GM19240 (cell line): ENCODE measurements at regions not wholly inside any gene's neighbourhood (a gene's known extent, or its start where the extent isn't known, plus 50 kb on each side); places are given as distances from the start of the nearest gene placed in this dataset.
"Not testable (repeated sequence)": the region's sequence is repeated elsewhere in the genome, so short reads cannot be mapped to it uniquely, and the experiment has no call there.

Experiments
- DNase-seq: peaks from one replicate; pipeline ENCODE4 v3.0.0; 2011; ENCODE audit warnings: low spot score; ENCODE audit not compliant: insufficient read length

DNA sequence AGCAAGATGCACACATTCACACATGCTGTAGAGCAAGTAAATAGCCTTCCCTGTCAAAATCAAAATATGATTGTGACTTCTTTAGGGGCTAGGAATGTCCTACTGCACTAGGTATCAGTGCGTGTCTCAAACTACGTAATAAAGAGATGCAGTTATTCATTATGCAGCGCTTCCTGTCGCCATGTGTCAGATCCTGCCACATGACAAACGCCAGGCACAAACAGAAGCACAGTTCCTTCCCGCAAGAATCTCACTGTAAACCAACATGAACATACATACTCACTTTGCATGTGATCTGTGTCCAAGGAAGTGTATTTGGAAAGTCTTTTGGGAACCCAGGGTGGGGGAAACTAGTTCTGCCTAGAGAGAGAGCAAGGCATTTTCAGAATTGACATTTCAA is 599.9 kb downstream of the RNF144A start:
- no peak for DNase-seq

- DNase-seq = no peak
Observed at GRCh38 chr2:7517851-7518250, 600.6 kb downstream of the RNF144A start.

DNA sequence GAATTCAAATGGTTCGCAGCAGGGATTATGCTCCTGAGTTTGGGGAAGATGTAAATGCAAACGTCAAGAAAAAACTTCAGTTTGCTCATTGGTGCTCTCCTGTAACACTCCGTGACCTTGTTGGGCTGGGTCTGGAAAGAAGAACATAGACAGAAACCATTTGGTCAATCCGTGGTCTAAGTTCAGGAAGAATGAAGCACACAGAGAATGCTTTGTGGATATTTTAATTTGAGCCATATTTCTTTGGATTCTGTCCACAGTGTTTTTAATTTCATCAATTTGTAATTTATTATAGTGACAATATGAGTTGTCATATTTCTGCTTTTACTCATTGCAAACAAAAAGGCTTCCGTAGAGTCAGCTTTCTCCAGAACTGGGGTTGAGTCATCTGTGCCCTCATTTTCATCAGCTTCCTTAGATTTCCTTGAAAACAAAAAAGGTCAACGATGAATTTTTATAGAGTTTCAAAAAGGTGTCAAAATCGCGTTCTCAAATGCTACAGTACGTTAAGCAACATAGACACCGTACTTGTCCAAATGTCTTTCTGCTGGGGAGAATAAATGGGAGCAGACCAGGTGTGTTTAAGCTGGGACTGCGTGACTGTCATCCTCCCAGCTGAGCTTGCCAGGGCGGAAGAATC is 606.4 kb downstream of the RNF144A start:
- no peak for DNase-seq

DNA sequence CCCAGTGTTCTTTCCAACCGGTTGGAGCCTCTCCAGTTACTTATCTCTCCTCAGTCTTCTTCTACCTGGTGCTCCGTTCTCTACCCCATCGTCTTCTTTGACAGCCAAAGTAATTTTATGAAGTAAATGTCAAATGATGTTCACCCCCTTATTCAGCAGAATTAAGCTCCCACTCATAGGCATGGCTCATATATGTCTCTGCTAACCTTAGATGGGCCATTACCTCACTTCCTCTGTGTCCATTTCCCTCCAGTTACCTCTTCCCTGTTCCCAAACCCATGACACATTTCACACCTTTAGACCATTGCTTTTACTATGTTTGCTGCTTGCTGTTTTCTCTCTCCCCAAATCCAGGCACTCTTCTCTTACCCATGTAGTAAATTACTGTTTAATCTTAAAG is 607.0 kb downstream of the RNF144A start:
- DNase-seq = no peak

DNA sequence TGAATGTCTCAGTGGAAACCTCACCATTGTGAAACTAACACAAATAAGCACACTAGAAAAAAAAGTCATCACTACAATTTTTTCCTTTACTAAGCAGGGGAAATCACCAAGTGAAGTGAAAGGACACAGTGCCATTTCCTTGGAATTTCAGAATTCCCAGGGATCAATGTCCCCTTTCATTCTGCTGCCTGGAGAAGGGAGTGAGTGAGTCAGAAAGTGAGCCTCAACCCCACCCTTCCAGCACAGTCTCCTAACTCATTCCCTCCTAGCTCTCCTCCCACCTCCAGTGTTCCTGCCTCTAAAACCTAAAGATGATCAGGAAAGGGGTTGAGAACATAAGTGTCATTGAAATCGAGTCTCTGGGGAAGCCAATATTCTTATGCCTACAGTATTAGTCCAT is 608.5 kb downstream of the RNF144A start:
- no peak for DNase-seq

GRCh38 chr2:7527165-7527722 is 610.0 kb downstream of the RNF144A start:
- no peak for DNase-seq

- no peak for DNase-seq
Observed at GRCh38 chr2:7530001-7530400, 612.8 kb downstream of the RNF144A start.

DNA sequence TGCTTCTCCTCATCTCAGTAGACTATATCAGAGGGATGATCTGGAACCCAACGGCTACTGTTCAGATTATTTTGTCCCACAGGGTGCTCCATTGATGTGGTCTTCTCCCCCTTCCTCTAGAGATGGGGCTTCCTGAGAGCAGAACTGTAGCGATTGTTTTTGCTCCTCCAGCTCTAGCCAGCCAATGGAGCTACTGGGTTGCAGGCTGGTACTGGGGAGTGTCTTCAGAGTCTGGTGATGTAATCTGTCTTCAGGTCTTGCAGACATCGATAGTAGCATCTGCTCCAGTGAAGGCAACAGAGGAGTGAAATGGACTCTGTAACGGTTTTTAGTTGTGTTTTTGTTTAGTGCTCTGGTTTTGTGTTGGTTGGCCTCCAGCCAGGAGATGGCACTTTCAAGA is 621.9 kb downstream of the RNF144A start:
- no peak for DNase-seq

GRCh38 chr2:7539760-7540159 is 622.5 kb downstream of the RNF144A start:
- DNase-seq = no peak

GRCh38 chr2:7552825-7553570 is 635.8 kb downstream of the RNF144A start:
- no peak for DNase-seq

- no peak for DNase-seq
Observed at GRCh38 chr2:7555260-7555659, 638.0 kb downstream of the RNF144A start.

DNA sequence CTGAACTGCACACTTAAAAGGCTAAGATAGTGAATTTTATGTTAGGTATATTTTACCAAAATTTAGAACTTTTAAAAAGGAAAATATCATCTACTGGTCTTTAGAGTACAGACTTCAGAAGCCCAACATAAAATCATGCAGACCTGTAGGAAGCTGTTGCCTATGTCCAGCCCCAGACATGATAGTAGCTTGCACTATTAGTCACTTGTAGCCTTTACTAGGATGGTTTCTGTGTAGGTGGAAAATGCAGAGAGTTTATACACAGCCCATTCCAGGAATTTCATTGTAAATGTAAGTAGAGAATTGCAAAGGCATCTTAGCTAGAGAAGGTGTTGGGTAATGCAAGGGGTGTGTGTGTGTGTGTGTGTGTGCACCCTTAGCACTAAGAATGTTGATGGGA is 640.2 kb downstream of the RNF144A start:
- DNase-seq = no peak

GRCh38 chr2:7559791-7560190 is 642.6 kb downstream of the RNF144A start:
- no peak for DNase-seq

- no peak for DNase-seq
Observed at GRCh38 chr2:7566382-7566881, 649.2 kb downstream of the RNF144A start.

DNA sequence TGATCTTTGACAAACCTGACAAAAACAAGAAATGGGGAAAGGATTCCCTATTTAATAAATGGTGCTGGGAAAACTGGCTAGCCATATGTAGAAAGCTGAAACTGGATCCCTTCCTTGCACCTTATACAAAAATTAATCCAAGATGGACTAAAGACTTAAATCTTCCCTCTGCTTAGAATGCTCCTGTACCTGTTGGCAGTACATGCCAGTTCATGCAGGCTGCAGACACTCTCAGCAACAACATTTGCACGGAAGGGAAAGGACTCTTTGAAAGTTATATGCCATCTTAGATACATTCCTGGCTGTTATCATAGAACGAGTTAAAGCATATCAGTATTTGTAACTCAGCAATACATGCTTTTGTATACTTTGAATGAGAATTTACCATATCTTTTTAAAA is 649.9 kb downstream of the RNF144A start:
- not testable (repeated sequence) for DNase-seq

GRCh38 chr2:7567646-7568045 is 650.4 kb downstream of the RNF144A start:
- no peak for DNase-seq

DNA sequence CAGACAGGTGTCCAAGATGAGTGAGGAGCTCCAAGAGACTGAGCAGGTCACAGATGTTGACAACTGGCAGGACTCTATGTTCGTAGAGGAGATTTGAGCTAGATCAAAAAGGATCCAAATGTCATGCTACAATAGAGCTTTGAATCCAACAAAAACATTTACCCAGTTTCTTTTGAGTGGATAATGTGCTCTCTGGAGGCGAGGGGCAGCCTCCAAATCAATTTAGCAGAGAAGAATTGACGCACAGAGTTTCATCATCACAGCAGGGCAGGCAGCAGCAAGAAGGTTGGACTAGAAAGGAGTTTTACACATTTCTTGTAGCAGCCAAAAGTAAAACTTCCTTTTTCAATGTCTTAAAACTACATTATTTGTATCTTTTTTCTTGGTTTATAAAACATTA is 653.0 kb downstream of the RNF144A start:
- DNase-seq = no peak

DNA sequence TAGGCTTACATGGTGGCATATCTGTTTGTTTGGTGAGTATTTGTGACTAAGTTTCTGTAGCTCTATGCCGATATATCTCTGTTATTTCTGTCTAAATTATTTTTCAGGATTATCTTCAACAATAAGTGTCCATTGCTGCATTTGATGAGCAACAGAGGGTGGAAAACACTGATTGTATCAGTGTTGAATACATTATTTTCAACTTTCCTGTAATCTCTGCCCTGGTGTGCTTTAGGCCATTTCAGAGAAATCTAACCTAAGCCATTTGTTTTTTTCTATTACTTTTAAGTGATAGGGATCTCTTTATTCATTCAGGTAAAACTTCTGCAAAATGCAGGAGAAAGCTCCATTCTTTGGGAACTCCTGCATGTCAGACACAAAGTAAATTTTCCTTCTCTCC is 654.5 kb downstream of the RNF144A start:
- DNase-seq = no peak

GRCh38 chr2:7572450-7572849 is 655.2 kb downstream of the RNF144A start:
- DNase-seq = no peak

DNA sequence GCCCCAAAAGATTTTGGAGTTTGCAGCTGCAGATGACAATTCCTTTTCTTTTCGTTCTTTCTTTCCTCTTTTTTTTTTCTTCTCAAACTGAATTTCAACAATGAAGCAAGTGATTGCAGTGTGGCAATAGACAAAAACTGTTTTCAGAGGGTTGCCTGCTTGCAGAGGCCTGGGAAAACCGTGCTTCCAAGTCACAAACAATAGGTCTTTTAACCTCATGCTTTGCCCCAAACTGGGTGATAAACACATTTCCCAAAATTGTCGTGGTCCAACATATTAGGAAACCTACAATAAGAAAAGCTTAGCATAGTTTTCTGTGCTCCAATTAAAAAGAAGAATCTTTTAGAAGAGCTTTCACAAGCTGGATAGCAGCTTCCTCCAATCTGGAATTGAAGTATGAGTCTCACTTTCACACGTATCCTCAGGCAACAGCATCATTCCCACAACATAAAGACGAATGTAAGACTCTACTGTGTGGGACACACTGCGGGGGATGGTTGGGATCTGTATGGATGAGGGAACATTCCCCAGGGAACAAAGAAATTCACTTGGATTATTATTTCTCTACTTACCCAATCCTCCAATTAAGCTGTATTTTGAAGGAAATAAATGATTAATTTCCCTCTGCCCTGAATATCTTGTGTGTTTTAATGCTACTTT is 656.1 kb downstream of the RNF144A start:
- DNase-seq = no peak

GRCh38 chr2:7574385-7574784 is 657.2 kb downstream of the RNF144A start:
- DNase-seq = no peak

DNA sequence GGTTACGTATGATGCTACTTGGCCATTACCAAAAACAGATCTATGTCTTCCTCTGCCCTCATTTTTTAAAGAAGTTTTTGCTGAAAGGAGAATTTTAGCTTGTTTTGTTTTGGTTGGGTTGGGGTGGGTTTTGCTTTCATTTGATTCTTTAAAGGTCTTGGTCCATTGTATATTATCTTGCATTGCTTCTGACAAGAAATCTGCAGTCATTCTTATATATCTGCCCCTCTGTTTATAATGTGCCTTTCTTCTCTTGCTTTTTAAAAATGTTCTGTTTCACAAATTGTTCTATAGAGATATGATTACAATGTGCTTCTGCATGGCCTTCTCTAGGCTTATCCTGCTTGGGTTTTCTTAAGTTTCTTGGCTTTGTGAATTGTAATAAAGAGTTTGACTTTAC is 660.6 kb downstream of the RNF144A start:
- DNase-seq = no peak
